Spleen (tissue), 11 donors: ENCODE measurements at regions not wholly inside any gene's neighbourhood (a gene's known extent, or its start where the extent isn't known, plus 50 kb on each side); places are given as distances from the start of the nearest gene placed in this dataset.

Source experiments
- DNase-seq: peaks from one replicate; pipeline ENCODE4 v3.0.0-alpha.2; 2020
- H3K27ac ChIP-seq, 8 donors: fragments of 200-600 bp; sonication (generic) in 7 of 8; 1 replicate in 4 of 8; 2 replicates in 4 of 8; pipeline versions ENCODE4 v1.5.0 to v1.8.0; 2016 to 2021; ENCODE audit warnings: inconsistent platforms in 4 of 8, mild to moderate bottlenecking in 4 of 8, moderate library complexity in 1 of 8
- H3K27me3 ChIP-seq, 7 donors: fragments of 200-600 bp; sonication (generic) in 6 of 7; replicated peaks in 1 of 7; 1 replicate in 4 of 7; 2 replicates in 3 of 7; pipeline versions ENCODE4 v1.5.0 to v1.8.0; 2016 to 2021; ENCODE audit warnings: inconsistent platforms in 3 of 7, mild to moderate bottlenecking in 1 of 7
- H3K36me3 ChIP-seq, 6 donors: fragments of 200-600 bp; sonication (generic) in 5 of 6; 1 replicate in 4 of 6; 2 replicates in 2 of 6; pipeline versions ENCODE4 v1.5.0 to v1.8.0; 2016 to 2021; ENCODE audit warnings: inconsistent platforms in 2 of 6
- H3K4me1 ChIP-seq, 6 donors: fragments of 200-600 bp; sonication (generic) in 5 of 6; 1 replicate in 3 of 6; 2 replicates in 3 of 6; pipeline versions ENCODE4 v1.5.0 to v1.8.0; 2016 to 2021; ENCODE audit warnings: inconsistent platforms in 3 of 6
- H3K4me3 ChIP-seq, 8 donors: fragments of 200-600 bp; sonication (generic) in 7 of 8; 1 replicate in 4 of 8; 2 replicates in 4 of 8; pipeline versions ENCODE4 v1.5.0 to v1.8.0; 2016 to 2021; ENCODE audit warnings: inconsistent platforms in 4 of 8, mild to moderate bottlenecking in 4 of 8, moderate library complexity in 2 of 8
- H3K9me3 ChIP-seq, 8 donors: fragments of 200-600 bp; sonication (generic) in 7 of 8; 1 replicate in 4 of 8; 2 replicates in 4 of 8; pipeline versions ENCODE4 v1.5.0 to v1.8.0; 2016 to 2021; ENCODE audit warnings: inconsistent platforms in 4 of 8
- POLR2A ChIP-seq, 3 donors: fragments of 450-650 bp; IDR thresholded peaks; one replicate each; pipeline ENCODE4 v1.5.1; 2017; ENCODE audit warnings: antibody characterized with exemption in 3 of 3, mild to moderate bottlenecking in 1 of 3
- POLR2AphosphoS5 ChIP-seq, 3 donors: sonication (generic); formaldehyde crosslinking; IDR thresholded peaks; one replicate each; pipeline ENCODE4 v1.5.1; 2017; ENCODE audit warnings: antibody characterized with exemption in 3 of 3
- WGBS, 5 donors: extraction: QIAGEN DNeasy Blood & Tissue Kit in 3 of 5; methylation state at CpG; one replicate each; pipeline versions ENCODE4 v1.1.5 to v1.1.7; 2013 to 2018; 5-methylcytosine and 5-hydroxymethylcytosine counted together
- intact Hi-C: fragments of 100-400 bp; cut with DNase I; formaldehyde crosslinking; loops from one replicate; pipeline ENCODE4 v1.15.0; 2023; ENCODE audit warnings: low total_unique reads
- TF ChIP-seq, protein P1 (sequence below), 11 experiments: fragments of 200-600 bp in 7 of 11; fragments of 450-650 bp in 4 of 11; sonication (generic) in 4 of 11; IDR thresholded peaks in 8 of 11; conservative IDR thresholded peaks in 3 of 11; 1 replicate in 7 of 11; 2 replicates in 4 of 11; pipeline versions ENCODE4 v1.4.0 to v1.8.0; 2016 to 2021; ENCODE audit warnings: antibody characterized with exemption in 11 of 11, inconsistent platforms in 4 of 11, mild to moderate bottlenecking in 1 of 11
- donor health status: healthy with polysubstance abuse.
- donor health status: DM: no; HTN: no; CAD: no; lungs with moderate emphysema.
- donor health status: DM: no; HTN: no; CAD: no.
- donor health status: Bipolar disorder and iron deficiency.
- donor health status: healthy.
- donor health status: DM: no; HTN: no; CAD: no.
- donor health status: DM: yes; HTN: yes; CAD: no.

DNA sequence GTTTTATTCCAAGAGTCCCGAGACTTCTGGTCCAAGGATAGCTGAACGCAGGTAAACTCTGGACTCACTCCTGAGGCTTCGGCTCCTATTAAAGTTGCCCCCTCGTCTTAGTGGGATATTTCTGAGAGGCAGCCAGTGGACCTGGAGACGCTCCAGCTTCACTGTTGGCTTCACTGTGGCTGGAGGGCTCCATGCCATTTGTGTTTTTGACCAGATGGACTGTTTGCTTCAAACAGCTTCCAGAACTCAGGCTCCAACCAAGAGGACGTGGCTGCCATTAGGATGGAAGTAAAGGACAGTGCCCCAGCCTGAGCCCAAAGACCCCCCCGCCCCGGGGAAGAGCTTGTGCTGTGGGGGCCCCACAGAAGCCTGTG is 94.4 kb upstream of the LDAH start:
- no peaks in the 10 kb centered on the region for H3K36me3 ChIP-seq
- 49 to 85% (median 77%) methylated on average over 7 to 8 of the region's 8 CpGs for WGBS, 5 donors
- H3K4me3 ChIP-seq, result no peak overlapping the region
- no peak for DNase-seq
- TF ChIP-seq, protein P1, sequence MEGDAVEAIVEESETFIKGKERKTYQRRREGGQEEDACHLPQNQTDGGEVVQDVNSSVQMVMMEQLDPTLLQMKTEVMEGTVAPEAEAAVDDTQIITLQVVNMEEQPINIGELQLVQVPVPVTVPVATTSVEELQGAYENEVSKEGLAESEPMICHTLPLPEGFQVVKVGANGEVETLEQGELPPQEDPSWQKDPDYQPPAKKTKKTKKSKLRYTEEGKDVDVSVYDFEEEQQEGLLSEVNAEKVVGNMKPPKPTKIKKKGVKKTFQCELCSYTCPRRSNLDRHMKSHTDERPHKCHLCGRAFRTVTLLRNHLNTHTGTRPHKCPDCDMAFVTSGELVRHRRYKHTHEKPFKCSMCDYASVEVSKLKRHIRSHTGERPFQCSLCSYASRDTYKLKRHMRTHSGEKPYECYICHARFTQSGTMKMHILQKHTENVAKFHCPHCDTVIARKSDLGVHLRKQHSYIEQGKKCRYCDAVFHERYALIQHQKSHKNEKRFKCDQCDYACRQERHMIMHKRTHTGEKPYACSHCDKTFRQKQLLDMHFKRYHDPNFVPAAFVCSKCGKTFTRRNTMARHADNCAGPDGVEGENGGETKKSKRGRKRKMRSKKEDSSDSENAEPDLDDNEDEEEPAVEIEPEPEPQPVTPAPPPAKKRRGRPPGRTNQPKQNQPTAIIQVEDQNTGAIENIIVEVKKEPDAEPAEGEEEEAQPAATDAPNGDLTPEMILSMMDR (IDR thresholded peaks at IDR 0.05 in 8 of 11, conservative IDR thresholded peaks at IDR 0.05 in 3 of 11), result no peak
- TF ChIP-seq POLR2AphosphoS5 (IDR thresholded peaks at IDR 0.05), result no peak
- TF ChIP-seq POLR2A (IDR thresholded peaks at IDR 0.05), result no peak
- no peak overlapping the region for H3K27ac ChIP-seq
- H3K9me3 ChIP-seq, result no peaks in the 10 kb centered on the region
- intact Hi-C loops, result no loop called here
- peaks cover 0 to 56% (median 0%) of the 10 kb centered on the region in 7 donors for H3K27me3 ChIP-seq
- H3K4me1 ChIP-seq, result no peaks in the 10 kb centered on the region

DNA sequence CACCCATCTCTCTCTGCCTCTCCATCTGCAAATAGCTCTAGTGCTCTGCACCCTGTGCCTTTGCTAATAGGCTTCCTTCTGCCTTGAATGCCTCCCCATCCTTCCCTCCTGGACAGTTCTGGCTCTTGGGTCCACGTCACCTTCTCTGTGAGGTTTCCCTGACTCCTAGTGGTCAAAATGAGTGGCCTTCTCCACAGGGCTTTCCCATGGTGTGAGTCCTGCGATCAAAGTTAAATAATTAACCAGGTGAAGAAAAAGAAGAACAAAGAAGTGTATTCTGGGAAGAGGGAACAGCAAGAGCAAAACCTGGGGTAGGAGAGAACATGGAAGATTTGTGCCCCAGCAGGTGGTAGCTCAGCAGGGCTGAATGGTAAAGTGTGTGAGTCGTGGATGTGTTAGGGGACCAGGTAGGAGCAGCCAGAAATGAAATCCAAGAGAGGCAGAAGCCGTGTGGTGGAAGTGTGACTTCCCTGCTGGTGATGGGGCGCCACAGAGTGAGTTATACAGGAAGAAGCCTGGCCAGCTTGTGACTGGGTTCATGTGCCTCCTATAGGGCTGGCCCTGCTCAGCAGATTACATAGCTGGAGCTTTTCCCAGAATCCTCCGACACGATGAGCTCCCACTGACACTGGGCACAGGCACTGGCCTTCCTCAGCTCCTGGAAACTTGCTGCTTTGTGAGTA is 93.8 kb upstream of the LDAH start:
- TF ChIP-seq, protein P1 (IDR thresholded peaks at IDR 0.05 in 8 of 11, conservative IDR thresholded peaks at IDR 0.05 in 3 of 11), result no peak
- no peak for TF ChIP-seq POLR2AphosphoS5 (IDR thresholded peaks at IDR 0.05)
- TF ChIP-seq POLR2A (IDR thresholded peaks at IDR 0.05), result no peak
- H3K4me1 ChIP-seq, result no peaks in the 10 kb centered on the region
- no peak for DNase-seq
- intact Hi-C loops, result no loop called here
- H3K27ac ChIP-seq, result no peak overlapping the region
- H3K36me3 ChIP-seq, result no peaks in the 10 kb centered on the region
- no peaks in the 10 kb centered on the region for H3K9me3 ChIP-seq
- no peak overlapping the region for H3K4me3 ChIP-seq
- H3K27me3 ChIP-seq, result peaks cover 0 to 62% (median 0%) of the 10 kb centered on the region in 7 donors
- 40 to 66% (median 61%) methylated on average over 7 of the region's 7 CpGs for WGBS, 5 donors

DNA sequence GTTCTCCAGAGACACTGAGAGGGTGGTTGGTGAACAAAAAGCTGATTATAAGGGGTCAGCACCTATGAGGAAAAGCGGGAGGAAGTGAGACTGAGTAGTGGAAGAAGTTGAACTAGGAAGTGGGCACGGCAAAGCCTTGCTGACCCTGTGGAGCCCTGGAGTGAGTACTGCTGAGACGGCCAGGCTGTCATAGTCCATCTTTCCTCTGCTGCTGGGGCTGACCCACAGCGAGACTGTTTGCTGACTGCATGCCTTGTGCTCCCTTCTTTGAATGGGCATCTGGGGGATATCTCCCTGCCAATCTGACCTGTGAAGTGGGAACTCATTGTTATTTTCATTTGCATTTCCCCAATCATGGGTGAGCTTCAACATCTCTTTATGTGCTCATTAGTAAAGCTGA is 92.4 kb upstream of the LDAH start:
- peaks cover 0 to 65% (median 0%) of the 10 kb centered on the region in 7 donors for H3K27me3 ChIP-seq
- 59 to 67% (median 66%) methylated on average over 4 of the region's 4 CpGs for WGBS, 5 donors
- TF ChIP-seq, protein P1 (IDR thresholded peaks at IDR 0.05 in 8 of 11, conservative IDR thresholded peaks at IDR 0.05 in 3 of 11), result no peak
- no peak for TF ChIP-seq POLR2AphosphoS5 (IDR thresholded peaks at IDR 0.05)
- TF ChIP-seq POLR2A (IDR thresholded peaks at IDR 0.05), result no peak

DNA sequence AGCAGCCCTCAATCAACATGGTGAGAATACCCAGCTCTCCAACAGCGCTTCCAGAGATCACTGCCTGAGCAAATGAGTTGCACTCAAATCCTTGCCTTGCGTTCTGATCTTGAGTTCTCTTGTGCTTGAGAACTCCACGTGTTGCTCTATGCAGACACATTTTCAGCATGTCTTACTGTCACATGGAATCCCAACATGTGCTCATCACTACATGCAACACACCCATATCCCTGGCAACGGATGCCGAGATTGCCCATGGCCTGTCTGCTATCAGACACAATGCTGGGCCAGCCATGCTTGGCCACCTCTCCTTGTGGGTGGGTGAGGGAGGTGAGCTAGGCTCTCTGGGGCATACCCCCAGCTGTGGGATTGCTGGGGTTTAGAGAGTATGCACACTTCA is 91.9 kb upstream of the LDAH start:
- no peaks in the 10 kb centered on the region for H3K9me3 ChIP-seq
- no peak overlapping the region for H3K27ac ChIP-seq
- DNase-seq, result no peak
- TF ChIP-seq, protein P1 (IDR thresholded peaks at IDR 0.05 in 8 of 11, conservative IDR thresholded peaks at IDR 0.05 in 3 of 11), result no peak
- TF ChIP-seq POLR2A (IDR thresholded peaks at IDR 0.05) (no peak), POLR2AphosphoS5 (IDR thresholded peaks at IDR 0.05) (no peak)
- peaks cover 0 to 62% (median 0%) of the 10 kb centered on the region in 7 donors for H3K27me3 ChIP-seq
- H3K36me3 ChIP-seq, result no peaks in the 10 kb centered on the region
- intact Hi-C loops, result no loop called here
- 88 to 92% (median 90%) methylated on average over 5 of the region's 5 CpGs for WGBS, 5 donors
- H3K4me1 ChIP-seq, result no peaks in the 10 kb centered on the region
- H3K4me3 ChIP-seq, result no peak overlapping the region

More for the DNA sequence above, 92.4 kb upstream of the LDAH start:
- H3K4me3 ChIP-seq, result no peak overlapping the region
- no peaks in the 10 kb centered on the region for H3K4me1 ChIP-seq
- DNase-seq, result no peak
- H3K9me3 ChIP-seq, result no peaks in the 10 kb centered on the region
- no peak overlapping the region for H3K27ac ChIP-seq
- no peaks in the 10 kb centered on the region for H3K36me3 ChIP-seq
- intact Hi-C loops, result no loop called here
